ENCODE measurements at regions not wholly inside any gene's neighbourhood (a gene's known extent, or its start where the extent isn't known, plus 50 kb on each side); places are given as distances from the start of the nearest gene placed in this dataset.

- ATAC-seq, result no peak
- in situ Hi-C loops (cut with MboI) (no loop called here), intact Hi-C loops (cut with micrococcal nuclease) (no loop called here)
- DNase-seq (ENCODE audit: extremely low read depth in 1 of 4, low spot score in 3 of 4), result no peak
- Histone ChIP-seq H3K4me1 (replicated peaks in 1 of 2; ENCODE audit: control insufficient read depth in 2 of 2, insufficient read depth in 2 of 2, low read length in 2 of 2) (no peaks in the 10 kb centered on the region), H3K9ac (ENCODE audit: insufficient read depth in 1 of 2, low read depth in 2 of 2, low read length in 2 of 2) (no peak overlapping the region), H3K27me3 (ENCODE audit: control insufficient read depth in 2 of 2, insufficient read depth in 2 of 2, low read length in 2 of 2) (peaks cover 0 to 30% of the 10 kb centered on the region in 2 experiments; a peak in 4 of 5 replicates), H3K9me3 (replicated peaks; ENCODE audit: control insufficient read depth, insufficient read depth, low read depth, low read length) (no peaks in the 10 kb centered on the region), H4K20me1 (replicated peaks; ENCODE audit: control insufficient read depth, insufficient read depth, low read length) (no peaks in the 10 kb centered on the region; the same call in 1 of the 2 replicates), H3K4me3 (no peak overlapping the region), H3K27ac (ENCODE audit: extremely low read depth, low read depth, low read length) (no peak overlapping the region), H3K79me2 (ENCODE audit: control insufficient read depth, insufficient read depth, low read length) (no peaks in the 10 kb centered on the region), H3K4me2 (ENCODE audit: insufficient read depth, low read length) (no peak overlapping the region), H2AFZ (ENCODE audit: low read depth, low read length) (no peak overlapping the region), H3K9me1 (ENCODE audit: control insufficient read depth, insufficient read depth, low read length) (no peaks in the 10 kb centered on the region), H3K36me3 (ENCODE audit: control insufficient read depth, insufficient read depth, low read length) (no peaks in the 10 kb centered on the region)
- CTCF ChIA-PET (ENCODE audit: low intra/inter-chr PET ratio), result no interaction called here
- no peak for TF ChIP-seq ZNF398 (CRISPR knock-in tag; IDR thresholded peaks at IDR 0.05)
- no peak for TF ChIP-seq STAG1 (CRISPR knock-in tag; IDR thresholded peaks at IDR 0.05; ENCODE audit: borderline replicate concordance)
- no peak for TF ChIP-seq ZBTB7A (IDR thresholded peaks at IDR 0.05; ENCODE audit: borderline replicate concordance, control insufficient read depth, low read depth, low read length)
- no peak for TF ChIP-seq KLF16 (IDR thresholded peaks at IDR 0.05)
- no peak for TF ChIP-seq MECOM (CRISPR knock-in tag; IDR thresholded peaks at IDR 0.05)
- TF ChIP-seq MGA (IDR thresholded peaks at IDR 0.05), result no peak
- TF ChIP-seq ZNF766 (CRISPR knock-in tag; conservative IDR thresholded peaks at IDR 0.05), result no peak
- TF ChIP-seq SMARCB1 (IDR thresholded peaks at IDR 0.05; ENCODE audit: insufficient read length, low read depth), result no peak
- FAIRE-seq, result no peak
- no TSS peak for BruUV-seq (replicated peaks)
- 0% methylated on average over 5 of the region's 5 CpGs for WGBS (ENCODE audit: insufficient coverage, low coverage, missing lambda C conversion rate)
- POLR2A ChIA-PET, result no interaction called here
These were observed 178.5 kb downstream of the JCAD start for GRCh38 chr10:29880856-29881255.

Measured in K562 (cell line).